ENCODE measurements at regions not wholly inside any gene's neighbourhood (a gene's known extent, or its start where the extent isn't known, plus 50 kb on each side); places are given as distances from the start of the nearest gene placed in this dataset.
A peak's percentile ranks its signal among the peaks of the same experiment; 100 is the strongest.
"Not testable (repeated sequence)": the region's sequence is repeated elsewhere in the genome, so short reads cannot be mapped to it uniquely, and the experiment has no call there.

GRCh38 chr12:25883026-25883916 is 75.2 kb upstream of the RASSF8 start:
- no peak for DNase-seq

- DNase-seq, result no peak
Observed at GRCh38 chr12:25884024-25884919, 74.2 kb upstream of the RASSF8 start.

GRCh38 chr12:25884920-25885234 is 73.6 kb upstream of the RASSF8 start:
- no peak for DNase-seq

- DNase-seq, result no peak
Observed at GRCh38 chr12:25886396-25886795, 72.1 kb upstream of the RASSF8 start.

GRCh38 chr12:25887367-25887766 is 71.1 kb upstream of the RASSF8 start:
- DNase-seq, result no peak

GRCh38 chr12:25889185-25889584 is 69.3 kb upstream of the RASSF8 start:
- no peak for DNase-seq

GRCh38 chr12:25891095-25891494 is 67.4 kb upstream of the RASSF8 start:
- DNase-seq, result not testable (repeated sequence)

- DNase-seq, result no peak
Observed at GRCh38 chr12:25894759-25895158, 63.7 kb upstream of the RASSF8 start.

- no peak for DNase-seq
Observed at GRCh38 chr12:25896981-25897380, 61.5 kb upstream of the RASSF8 start.

- DNase-seq, result peak; percentile 37
Observed at GRCh38 chr12:25903603-25904245, 54.8 kb upstream of the RASSF8 start.

GRCh38 chr12:25904442-25904841 is 54.0 kb upstream of the RASSF8 start:
- peak; percentile 40 for DNase-seq

- no peak for DNase-seq
Observed at GRCh38 chr12:25906651-25907340, 51.7 kb upstream of the RASSF8 start.
